ENCODE measurements at regions not wholly inside any gene's neighbourhood (a gene's known extent, or its start where the extent isn't known, plus 50 kb on each side); places are given as distances from the start of the nearest gene placed in this dataset.
"Not testable (repeated sequence)": the region's sequence is repeated elsewhere in the genome, so short reads cannot be mapped to it uniquely, and the experiment has no call there.

DNA sequence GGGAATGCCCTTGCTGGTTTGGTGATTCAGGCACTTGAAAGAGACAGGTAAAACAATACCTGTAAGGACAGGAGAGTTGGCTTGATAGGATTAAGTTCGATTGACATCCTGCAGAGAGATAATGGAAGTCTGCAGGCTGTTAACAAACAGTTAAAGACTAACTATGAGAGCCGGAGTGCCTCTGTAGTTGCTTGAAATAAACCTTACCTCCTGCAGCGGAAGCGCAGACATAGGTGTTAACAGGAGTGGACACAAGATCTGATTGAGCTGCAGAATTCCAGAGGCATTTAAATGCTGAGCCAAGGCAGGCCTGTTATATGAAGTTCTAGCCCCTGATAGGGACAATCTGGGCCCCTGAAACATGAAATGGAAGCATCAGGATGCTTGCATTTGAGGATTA is 416.7 kb upstream of the MAOA start:
- no peak for DNase-seq

DNA sequence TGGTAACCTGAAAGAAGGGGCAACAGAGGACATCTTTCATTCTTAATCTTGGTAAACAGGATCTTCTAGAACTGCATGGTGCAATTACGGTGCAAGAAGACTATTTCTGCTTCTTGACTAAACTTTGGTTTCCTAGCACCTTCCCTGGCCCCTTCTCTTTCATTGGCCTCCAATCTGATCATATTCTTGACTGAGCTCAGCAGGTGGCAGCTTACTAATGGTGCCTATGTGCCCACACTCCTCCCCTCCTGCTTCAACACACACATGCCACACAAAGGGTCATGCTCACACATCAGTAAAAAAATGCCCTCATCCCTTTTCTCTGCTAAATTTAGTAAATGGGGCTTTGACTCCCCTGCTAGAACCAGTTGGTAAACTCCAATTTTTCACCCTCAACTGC is 400.5 kb upstream of the MAOA start:
- DNase-seq: no peak

GRCh38 chrX:43266487-43266886 is 389.6 kb upstream of the MAOA start:
- DNase-seq: no peak

- DNase-seq: no peak
These were observed 388.4 kb upstream of the MAOA start for GRCh38 chrX:43267652-43268051.

GRCh38 chrX:43269201-43269600 is 386.9 kb upstream of the MAOA start:
- DNase-seq: no peak

- no peak for DNase-seq
These were observed 378.2 kb upstream of the MAOA start for GRCh38 chrX:43277879-43278278.

DNA sequence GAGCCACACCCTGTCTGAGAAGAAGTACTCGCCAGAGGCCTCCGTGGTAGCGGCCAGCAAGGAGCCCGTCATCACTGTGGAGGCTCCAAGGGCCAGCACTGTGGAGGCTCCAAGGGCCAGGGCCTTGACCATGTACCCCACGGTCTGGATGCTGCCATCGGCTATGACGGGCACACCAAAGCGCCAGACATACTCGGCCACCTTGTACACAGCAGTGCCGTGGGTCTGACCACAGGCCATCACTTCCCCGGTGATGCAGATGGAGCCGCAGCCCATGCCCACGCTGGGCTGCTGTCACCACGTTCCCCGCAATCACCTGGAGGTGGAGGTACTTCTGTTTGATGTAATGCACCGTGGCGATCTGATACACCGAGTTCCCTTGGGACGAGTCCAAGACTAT is 377.7 kb upstream of the MAOA start:
- DNase-seq: no peak

GRCh38 chrX:43279341-43279808 is 376.7 kb upstream of the MAOA start:
- no peak for DNase-seq

DNA sequence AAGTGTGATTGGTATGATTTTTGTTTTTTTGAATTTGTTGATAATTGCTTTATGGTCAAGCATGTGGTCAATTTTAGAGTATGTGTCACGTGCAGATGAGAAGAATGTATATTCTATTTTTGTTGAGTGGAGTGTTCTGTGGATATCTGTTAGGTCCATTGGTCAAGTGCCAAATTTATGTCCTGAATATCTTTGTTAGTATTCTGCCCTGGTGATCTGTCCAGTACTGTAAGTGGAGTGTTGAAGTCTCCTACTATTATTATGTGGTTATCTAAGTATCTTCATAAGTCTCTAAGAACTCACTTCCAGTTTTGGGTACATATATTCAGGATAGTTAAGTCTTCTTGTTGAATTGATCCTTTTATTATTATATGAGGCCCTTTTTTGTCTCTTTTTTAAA is 372.9 kb upstream of the MAOA start:
- DNase-seq: no peak

DNA sequence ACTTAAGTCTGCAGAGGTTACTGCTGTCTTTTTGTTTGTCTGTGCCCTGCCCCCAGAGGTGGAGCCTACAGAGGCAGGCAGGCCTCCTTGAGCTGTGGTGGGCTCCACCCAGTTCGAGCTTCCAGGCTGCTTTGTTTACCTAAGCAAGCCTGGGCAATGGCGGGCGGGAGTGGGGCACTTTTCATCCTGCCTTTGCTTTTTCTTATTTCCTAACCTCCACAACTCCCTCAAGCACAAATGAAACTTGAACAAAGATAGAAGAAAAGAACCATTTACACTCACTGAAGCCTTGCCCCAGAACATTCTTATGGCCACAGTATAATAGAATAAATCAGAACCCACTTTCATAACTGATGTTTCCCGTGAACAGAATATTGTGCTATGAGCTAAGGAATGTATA is 344.5 kb upstream of the MAOA start:
- DNase-seq: not testable (repeated sequence)

DNA sequence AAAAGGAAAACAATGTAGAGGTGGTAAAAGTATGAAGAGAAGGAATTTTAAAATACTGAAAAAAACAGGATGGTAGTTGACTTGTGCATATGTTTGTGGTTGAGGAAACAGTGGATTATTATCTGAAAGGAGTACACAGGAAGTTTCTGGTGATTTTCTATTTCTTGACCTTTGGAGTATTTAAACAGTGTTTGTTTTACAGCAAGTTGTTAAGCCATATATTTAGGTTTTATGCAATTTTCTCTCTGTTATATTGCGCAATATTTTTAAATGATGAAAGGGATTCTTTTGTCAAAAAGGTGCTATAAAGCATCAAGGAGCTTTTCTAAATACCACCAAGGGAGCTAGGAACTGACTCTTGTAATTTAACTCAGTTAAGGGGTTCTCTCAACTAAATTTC is 343.1 kb upstream of the MAOA start:
- DNase-seq: no peak

- no peak for DNase-seq
These were observed 341.6 kb upstream of the MAOA start for GRCh38 chrX:43314525-43314924.

DNA sequence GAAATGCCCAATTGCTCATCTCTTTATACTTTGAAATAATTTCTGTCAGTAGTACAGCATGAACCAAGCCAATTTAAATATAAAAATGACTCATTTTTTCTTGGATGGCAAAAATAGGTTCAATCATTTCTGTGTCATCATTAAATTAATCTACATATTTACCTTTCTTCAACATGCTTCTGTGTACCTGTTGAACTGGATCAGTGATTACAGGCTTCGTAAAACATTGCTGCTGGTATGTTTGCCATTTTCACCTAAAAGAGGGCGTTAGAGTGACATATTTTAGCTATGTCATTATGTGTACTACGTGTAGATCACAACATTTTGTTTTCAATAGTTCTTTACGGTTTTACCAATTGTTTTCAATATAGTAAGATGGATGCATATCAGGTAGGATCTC is 340.5 kb upstream of the MAOA start:
- DNase-seq: no peak

GRCh38 chrX:43316146-43316545 is 340.0 kb upstream of the MAOA start:
- no peak for DNase-seq

- DNase-seq: no peak
These were observed 338.7 kb upstream of the MAOA start for GRCh38 chrX:43317378-43317777.

DNA sequence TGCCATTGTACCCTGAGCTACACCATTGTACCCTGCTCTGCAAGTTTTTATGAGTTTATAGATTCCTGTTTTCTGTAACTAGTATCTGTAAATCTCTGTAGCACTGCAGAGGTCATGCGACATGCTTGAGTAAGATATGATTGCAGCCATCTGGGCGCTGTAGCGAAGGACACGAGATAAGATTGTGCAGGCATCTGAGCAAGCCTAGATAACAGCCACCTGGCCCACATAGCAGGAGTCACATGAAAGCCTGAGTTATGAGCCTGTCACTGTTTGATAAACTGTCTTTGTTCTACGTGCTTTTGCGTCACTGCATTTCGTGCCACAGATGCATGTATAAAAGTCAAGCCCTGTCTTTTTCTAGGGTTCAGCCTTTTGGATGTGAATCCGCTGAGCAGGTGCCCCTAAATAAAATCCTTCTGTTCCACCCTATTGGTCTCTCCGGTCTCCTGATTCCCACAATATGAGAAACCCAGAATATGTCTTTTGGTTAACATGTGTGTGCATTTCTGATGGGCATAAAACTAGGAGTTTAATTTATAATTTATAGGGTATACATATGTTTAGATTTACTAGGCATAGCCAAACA is 327.6 kb upstream of the MAOA start:
- no peak for DNase-seq

DNA sequence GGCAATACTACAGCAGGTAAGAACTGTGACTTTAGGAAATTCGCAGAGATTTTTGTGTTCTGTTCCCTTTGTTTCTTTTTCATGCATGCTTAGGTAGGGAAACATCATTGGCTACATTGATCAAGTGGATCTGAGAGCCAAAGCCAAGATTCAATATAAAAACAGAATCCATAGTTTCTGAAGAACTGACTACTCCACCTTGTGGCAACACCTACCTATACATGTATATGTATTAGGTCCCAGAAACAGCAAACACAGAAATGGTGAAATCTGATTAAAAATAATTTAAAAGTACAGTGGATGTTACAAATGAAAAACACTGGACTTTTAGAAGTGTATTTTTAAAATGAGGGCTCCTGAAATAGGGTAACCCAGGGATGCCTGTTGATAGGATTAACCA is 322.6 kb upstream of the MAOA start:
- DNase-seq: peak; percentile 8

GRCh38 chrX:43345166-43345565 is 310.9 kb upstream of the MAOA start:
- no peak for DNase-seq

GRCh38 chrX:43349363-43349762 is 306.7 kb upstream of the MAOA start:
- DNase-seq: peak; percentile 47

DNA sequence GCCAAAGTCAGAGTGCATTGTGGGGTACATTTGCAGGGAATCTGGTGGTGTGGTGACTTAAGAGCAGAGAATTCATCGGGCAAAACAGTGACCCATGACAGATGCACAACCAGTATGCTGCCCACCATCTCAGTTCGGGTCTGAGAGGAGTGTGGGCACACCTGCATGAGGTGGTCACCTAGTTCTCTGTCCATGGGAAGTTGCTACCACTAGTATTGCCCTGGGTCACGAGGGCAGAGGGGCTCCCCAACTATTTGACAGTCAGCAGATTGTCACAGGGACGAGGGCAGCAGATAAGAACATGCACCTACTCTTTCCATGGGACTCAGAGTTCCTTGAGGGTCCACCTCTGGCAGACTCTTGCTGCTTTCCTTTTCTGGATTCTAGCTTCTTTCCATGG is 305.2 kb upstream of the MAOA start:
- DNase-seq: no peak

DNA sequence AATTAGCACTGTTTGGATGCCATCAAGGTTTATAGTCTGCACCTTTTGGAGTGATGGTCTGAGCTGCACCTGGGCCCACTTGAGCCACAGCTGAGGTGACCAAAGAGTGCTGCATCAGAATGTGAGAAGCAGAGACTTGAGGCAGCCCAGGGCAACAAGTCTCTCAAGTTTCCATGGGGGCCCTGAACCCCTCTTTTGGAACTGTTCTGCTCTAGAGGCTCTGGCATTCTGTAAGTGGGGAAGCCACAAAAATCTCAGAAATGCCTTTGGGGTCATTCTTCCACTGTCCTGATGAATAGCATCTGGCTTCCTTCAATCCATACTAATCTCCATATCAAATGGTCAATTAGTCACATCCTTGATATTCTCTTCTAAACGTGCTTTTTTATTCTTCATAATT is 298.4 kb upstream of the MAOA start:
- DNase-seq: no peak

GRCh38 chrX:43373032-43373431 is 283.1 kb upstream of the MAOA start:
- DNase-seq: no peak

GRCh38 chrX:43375136-43375535 is 281.0 kb upstream of the MAOA start:
- no peak for DNase-seq

- DNase-seq: no peak
These were observed 275.4 kb upstream of the MAOA start for GRCh38 chrX:43380704-43381103.

GRCh38 chrX:43386875-43387274 is 269.2 kb upstream of the MAOA start:
- DNase-seq: no peak

DNA sequence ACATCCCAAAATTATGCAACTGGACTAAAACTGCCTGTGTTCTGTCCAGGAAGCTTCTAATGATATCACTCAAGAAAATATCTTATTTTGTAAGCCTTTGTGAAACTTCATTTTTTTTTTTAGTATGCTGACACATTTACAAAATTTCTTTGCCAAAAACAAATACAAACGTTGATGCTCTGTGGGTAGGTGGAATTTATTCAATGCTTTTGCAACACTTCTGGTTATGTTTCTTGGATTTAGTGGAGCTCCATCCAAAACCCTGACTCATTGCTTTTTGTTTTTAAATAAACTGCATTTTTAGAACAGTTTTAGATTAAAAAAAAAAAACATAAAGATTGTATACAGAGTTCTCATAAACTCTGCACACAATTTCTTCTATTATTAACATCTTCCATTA is 250.9 kb upstream of the MAOA start:
- no peak for DNase-seq
